ENCODE measurements at regions not wholly inside any gene's neighbourhood (a gene's known extent, or its start where the extent isn't known, plus 50 kb on each side); places are given as distances from the start of the nearest gene placed in this dataset.

DNA sequence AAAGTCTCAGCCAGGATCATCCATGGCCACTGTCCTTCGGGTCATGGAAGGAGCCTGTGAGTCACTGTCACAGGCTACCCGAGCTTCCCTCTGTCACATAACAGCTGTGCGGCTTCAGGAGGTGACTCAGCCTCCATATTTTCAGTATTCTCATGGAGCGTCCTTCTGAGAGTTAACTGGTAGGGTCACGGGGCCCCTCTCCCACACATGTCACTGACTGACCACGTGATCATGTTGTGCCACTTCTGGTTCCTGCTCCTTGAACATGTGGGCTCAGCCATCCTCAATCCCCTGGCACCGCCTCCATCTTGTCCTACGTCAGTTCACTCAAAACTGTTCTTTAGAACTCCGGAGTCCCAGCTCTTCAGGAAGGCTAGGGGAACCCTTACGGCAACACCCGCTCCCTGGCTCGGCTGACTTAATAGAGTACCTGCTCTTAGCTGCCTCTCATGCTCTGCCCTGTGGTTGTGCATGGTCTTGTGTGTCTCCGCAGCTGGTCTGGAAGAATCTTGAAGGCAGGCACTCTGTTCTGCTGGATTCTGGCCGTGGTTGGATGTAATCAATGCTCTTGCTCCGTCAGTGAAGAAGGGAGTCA is 182.8 kb downstream of the ICE1 start:
- H3K27me3 ChIP-seq = no peaks in the 10 kb centered on the region
- ATAC-seq = no peak

DNA sequence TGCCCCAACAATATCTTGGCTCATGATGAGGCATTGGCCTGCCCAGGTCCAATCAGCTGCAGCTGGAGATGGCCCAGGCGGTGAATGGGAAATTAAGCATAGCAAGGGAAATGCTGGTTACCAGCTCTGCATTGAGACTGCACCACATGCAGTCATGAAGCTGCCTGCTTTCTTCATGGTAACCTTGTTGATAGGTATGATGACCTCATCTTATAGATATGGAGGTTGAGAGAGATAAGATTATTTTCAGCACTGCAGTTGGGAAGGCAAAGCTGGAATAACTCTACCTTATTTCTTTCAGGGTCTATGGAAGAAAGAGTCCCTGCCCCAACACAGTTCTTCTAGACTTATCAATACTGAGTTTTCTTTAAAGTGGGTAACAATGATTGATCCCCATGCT is 180.1 kb downstream of the ICE1 start:
- intact Hi-C loops (cut with DNase I) = no loop called here

More for the DNA sequence above, 182.8 kb downstream of the ICE1 start:
- H3K36me3 ChIP-seq = no peaks in the 10 kb centered on the region
- H3K4me3 ChIP-seq = no peak overlapping the region
- intact Hi-C loops (cut with DNase I) = no loop called here
- no peaks in the 10 kb centered on the region for H3K9me3 ChIP-seq
- H3K4me1 ChIP-seq = no peaks in the 10 kb centered on the region
- no peak overlapping the region for H3K27ac ChIP-seq
- TF ChIP-seq, protein P1, sequence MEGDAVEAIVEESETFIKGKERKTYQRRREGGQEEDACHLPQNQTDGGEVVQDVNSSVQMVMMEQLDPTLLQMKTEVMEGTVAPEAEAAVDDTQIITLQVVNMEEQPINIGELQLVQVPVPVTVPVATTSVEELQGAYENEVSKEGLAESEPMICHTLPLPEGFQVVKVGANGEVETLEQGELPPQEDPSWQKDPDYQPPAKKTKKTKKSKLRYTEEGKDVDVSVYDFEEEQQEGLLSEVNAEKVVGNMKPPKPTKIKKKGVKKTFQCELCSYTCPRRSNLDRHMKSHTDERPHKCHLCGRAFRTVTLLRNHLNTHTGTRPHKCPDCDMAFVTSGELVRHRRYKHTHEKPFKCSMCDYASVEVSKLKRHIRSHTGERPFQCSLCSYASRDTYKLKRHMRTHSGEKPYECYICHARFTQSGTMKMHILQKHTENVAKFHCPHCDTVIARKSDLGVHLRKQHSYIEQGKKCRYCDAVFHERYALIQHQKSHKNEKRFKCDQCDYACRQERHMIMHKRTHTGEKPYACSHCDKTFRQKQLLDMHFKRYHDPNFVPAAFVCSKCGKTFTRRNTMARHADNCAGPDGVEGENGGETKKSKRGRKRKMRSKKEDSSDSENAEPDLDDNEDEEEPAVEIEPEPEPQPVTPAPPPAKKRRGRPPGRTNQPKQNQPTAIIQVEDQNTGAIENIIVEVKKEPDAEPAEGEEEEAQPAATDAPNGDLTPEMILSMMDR (IDR thresholded peaks at IDR 0.05) = no peak
- no peak for DNase-seq

DNA sequence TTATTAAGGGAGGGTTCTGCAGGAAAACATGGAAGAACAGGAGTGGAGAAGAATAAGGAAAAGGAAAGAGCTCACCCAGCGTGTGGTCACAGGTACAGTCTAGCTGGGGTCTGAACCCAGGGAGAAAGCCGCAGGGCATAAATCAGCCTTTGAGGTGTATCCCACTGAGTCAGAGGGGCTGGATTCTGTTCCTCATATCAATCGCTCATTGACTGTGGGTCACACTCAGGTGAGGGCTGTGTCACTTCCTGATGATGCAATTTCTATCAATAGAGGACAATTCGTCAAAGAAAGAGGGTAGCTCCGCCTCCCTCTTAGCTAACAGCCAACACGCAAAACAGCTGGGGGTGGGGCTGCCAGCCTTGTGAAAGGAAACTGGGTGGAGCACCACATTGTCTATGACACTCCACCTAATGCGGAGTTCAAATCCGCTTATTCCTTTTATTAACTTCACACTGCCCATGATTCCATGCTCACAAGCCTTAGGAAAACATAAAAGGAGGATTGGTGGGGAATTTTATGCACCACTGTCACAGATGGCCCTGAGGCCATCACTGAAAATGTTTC is 176.2 kb downstream of the ICE1 start:
- ATAC-seq (no peak), DNase-seq (no peak)
- no peaks in the 10 kb centered on the region for H3K4me1 ChIP-seq
- intact Hi-C loops (cut with DNase I) = no loop called here
- H3K27ac ChIP-seq = no peak overlapping the region
- H3K9me3 ChIP-seq = no peaks in the 10 kb centered on the region
- TF ChIP-seq, protein P1 (IDR thresholded peaks at IDR 0.05) = no peak
- H3K4me3 ChIP-seq = no peak overlapping the region
- no peaks in the 10 kb centered on the region for H3K27me3 ChIP-seq
- H3K36me3 ChIP-seq = no peaks in the 10 kb centered on the region

More for the DNA sequence above, 180.1 kb downstream of the ICE1 start:
- no peaks in the 10 kb centered on the region for H3K36me3 ChIP-seq
- DNase-seq (no peak), ATAC-seq (no peak)
- no peak overlapping the region for H3K4me3 ChIP-seq
- no peak overlapping the region for H3K27ac ChIP-seq
- no peaks in the 10 kb centered on the region for H3K27me3 ChIP-seq
- no peaks in the 10 kb centered on the region for H3K9me3 ChIP-seq
- TF ChIP-seq, protein P1 (IDR thresholded peaks at IDR 0.05) = no peak
- no peaks in the 10 kb centered on the region for H3K4me1 ChIP-seq

DNA sequence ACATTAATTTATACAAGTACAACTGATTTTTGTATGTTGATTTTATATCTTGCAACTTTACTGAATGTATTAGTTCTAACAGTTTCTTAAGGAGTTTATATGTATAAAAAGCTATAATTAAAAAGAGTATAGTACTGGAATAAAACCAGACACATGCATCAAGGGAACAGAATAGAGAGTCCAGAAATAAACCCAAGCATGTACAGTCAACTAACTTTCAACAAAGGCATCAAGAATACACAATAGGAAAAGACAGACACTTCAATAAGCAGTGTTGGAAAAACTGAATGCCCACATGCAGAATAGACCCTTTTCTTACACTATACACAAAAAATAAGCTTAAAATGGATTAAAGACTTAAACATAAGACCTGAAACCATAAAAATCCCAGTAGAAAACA is 170.9 kb downstream of the ICE1 start:
- Histone ChIP-seq H3K9me3 (no peaks in the 10 kb centered on the region), H3K4me3 (no peak overlapping the region), H3K36me3 (no peaks in the 10 kb centered on the region), H3K27me3 (no peaks in the 10 kb centered on the region), H3K4me1 (no peaks in the 10 kb centered on the region), H3K27ac (no peak overlapping the region)
- intact Hi-C loops (cut with DNase I) = no loop called here
- TF ChIP-seq, protein P1 (IDR thresholded peaks at IDR 0.05) = no peak
- ATAC-seq = no peak
- DNase-seq = no peak

DNA sequence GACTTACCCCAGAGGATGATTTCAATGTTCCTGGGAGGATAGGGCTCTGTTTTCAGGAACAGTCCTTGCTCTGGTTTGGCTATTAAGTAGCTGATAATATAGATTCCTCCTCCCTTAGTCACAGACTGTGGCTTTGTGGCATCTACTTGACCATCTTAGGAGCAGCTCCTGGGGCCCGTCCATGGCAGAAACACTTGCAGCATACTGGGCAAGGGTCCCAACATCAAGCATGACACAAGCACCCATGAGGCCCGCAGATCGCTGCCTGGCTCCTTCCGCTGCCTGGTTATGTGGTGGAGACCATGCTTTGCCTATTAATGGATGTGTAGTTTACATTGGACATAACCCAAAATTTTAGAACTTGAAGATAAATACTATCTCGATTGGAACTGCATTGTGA is 170.1 kb downstream of the ICE1 start:
- Histone ChIP-seq H3K27ac (no peak overlapping the region), H3K4me1 (no peaks in the 10 kb centered on the region), H3K9me3 (no peaks in the 10 kb centered on the region), H3K36me3 (no peaks in the 10 kb centered on the region), H3K4me3 (no peak overlapping the region), H3K27me3 (no peaks in the 10 kb centered on the region)
- intact Hi-C loops (cut with DNase I) = no loop called here
- TF ChIP-seq, protein P1 (IDR thresholded peaks at IDR 0.05) = no peak
- DNase-seq (no peak), ATAC-seq (no peak)
